Astrocyte of the spinal cord (primary cell): ENCODE measurements at regions not wholly inside any gene's neighbourhood (a gene's known extent, or its start where the extent isn't known, plus 50 kb on each side); places are given as distances from the start of the nearest gene placed in this dataset.

Experiments used
- DNase-seq: peaks from one replicate; pipeline ENCODE4 v3.0.0; 2011; ENCODE audit warnings: low read depth, low spot score
- H3K4me3 ChIP-seq: 2 replicates; pipeline ENCODE4 v1.5.1; 2011; ENCODE audit warnings: low read depth, mild to moderate bottlenecking, low read length, moderate library complexity
- in situ Hi-C: cut with HindIII; loops from 2 replicates; pipeline ENCODE4 v1.10.0; 2017; ENCODE audit warnings: low sequenced_read_pairs
- TF ChIP-seq, protein P1 (sequence below): IDR thresholded peaks from 2 replicates; pipeline ENCODE4 v1.5.1; 2012; ENCODE audit warnings: low read depth, mild to moderate bottlenecking, low read length, inconsistent platforms

DNA sequence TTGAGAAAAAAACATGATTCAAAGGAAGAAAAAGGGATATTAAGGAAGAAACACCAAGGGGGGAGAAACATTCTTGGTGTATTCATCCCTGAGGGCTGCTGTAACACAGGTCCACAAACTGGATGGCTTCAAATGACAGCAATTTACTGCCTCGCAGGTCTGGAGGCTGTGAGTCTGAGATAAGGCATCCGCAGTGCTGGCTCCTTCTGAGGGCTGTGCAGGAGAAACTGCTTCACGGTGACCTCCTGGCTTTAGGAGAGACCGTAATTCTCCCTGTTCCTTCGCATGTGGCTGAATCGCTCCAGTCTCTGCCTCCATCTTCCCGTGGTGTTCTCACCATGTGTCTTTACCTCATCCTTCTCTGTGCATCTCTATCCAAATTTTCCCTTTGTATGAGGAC lies 490.7 kb downstream of the EIPR1 start:
- no peak for DNase-seq
- no peak overlapping the region for H3K4me3 ChIP-seq
- in situ Hi-C loops: no loop called here
- TF ChIP-seq, protein P1, sequence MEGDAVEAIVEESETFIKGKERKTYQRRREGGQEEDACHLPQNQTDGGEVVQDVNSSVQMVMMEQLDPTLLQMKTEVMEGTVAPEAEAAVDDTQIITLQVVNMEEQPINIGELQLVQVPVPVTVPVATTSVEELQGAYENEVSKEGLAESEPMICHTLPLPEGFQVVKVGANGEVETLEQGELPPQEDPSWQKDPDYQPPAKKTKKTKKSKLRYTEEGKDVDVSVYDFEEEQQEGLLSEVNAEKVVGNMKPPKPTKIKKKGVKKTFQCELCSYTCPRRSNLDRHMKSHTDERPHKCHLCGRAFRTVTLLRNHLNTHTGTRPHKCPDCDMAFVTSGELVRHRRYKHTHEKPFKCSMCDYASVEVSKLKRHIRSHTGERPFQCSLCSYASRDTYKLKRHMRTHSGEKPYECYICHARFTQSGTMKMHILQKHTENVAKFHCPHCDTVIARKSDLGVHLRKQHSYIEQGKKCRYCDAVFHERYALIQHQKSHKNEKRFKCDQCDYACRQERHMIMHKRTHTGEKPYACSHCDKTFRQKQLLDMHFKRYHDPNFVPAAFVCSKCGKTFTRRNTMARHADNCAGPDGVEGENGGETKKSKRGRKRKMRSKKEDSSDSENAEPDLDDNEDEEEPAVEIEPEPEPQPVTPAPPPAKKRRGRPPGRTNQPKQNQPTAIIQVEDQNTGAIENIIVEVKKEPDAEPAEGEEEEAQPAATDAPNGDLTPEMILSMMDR: no peak

DNA sequence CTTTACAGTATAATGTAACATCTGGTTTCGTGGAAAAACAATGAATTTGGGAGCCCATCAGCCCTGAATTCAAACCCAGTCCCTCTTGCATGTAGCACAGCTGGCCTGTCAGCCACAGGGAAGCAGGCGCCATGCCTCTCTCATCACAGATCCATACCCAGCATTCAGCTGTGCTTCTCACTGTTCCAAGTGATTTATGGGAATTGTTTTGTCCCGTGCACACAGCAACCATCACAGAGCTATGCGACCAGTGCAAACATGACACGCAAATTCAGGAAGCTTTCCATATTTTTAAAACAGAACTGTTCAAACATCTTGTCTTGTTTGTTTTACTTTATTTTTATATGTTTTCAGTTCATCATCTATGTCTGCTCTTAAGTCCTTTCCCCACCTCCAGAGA lies 496.1 kb downstream of the EIPR1 start:
- DNase-seq: no peak
- TF ChIP-seq, protein P1: no peak
- H3K4me3 ChIP-seq: no peak overlapping the region
- in situ Hi-C loops: no loop called here

GRCh38 chr2:2880938-2881337 lies 496.7 kb downstream of the EIPR1 start:
- no peak for DNase-seq
- in situ Hi-C loops: no loop called here
- TF ChIP-seq, protein P1: no peak
- no peak overlapping the region for H3K4me3 ChIP-seq

DNA sequence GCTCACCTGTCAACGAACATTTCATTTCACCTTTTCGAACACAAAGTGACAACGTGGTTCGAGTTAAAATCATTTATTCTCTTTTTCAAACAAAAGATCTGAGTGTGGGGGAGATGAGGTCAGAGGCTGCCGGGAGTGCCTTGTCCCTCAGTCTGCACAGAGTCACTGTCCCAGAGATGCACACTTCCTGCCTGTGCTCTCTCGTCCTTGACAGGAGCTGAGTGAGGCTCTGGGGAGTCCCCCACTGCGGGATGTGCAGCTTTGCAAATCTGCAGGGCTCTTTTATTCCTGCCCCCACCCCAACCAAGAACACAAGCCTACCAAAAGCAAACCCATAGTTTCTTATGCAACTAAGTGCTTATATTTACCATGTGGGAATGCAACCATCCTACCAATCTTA lies 497.8 kb downstream of the EIPR1 start:
- in situ Hi-C loops: no loop called here
- TF ChIP-seq, protein P1: no peak
- no peak for DNase-seq
- no peak overlapping the region for H3K4me3 ChIP-seq

GRCh38 chr2:2879071-2879470 lies 498.5 kb downstream of the EIPR1 start:
- TF ChIP-seq, protein P1: no peak
- DNase-seq: no peak
- no peak overlapping the region for H3K4me3 ChIP-seq
- in situ Hi-C loops: no loop called here

DNA sequence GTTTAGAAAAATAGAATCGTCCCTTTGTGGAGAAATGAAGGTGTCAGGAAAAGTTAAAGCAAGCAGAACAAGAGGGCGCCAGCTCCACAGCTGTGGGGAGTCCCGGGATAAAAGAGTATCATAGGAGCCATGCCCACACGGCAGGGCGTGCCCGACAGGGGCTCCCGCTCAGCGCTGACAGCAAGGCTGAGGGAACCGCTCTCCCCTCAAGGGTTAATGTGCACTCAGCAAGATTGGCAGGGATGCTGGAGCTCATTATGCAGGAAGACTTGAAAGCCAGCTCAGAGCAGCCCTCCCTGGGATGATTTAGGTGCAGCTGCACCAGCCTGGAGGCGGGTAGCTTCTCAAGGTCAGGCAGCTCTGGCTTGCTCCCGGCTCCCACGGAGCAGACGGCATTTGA lies 500.2 kb downstream of the EIPR1 start:
- no peak overlapping the region for H3K4me3 ChIP-seq
- TF ChIP-seq, protein P1: no peak
- no peak for DNase-seq
- in situ Hi-C loops: no loop called here
